CD4-positive, alpha-beta T cell treated with Interleukin-15 for 4 hours (primary cell): ENCODE measurements at regions not wholly inside any gene's neighbourhood (a gene's known extent, or its start where the extent isn't known, plus 50 kb on each side); places are given as distances from the start of the nearest gene placed in this dataset.

Source experiments
- DNase-seq: peaks from one replicate; pipeline ENCODE4 v3.0.0-alpha.2; 2020; ENCODE audit warnings: low spot score

- DNase-seq = no peak
Measured at GRCh38 chr10:90326498-90327267, 531.2 kb downstream of the HTR7 start.

- no peak for DNase-seq
Measured at GRCh38 chr10:90327611-90328010, 530.2 kb downstream of the HTR7 start.

- no peak for DNase-seq
Measured at GRCh38 chr10:90328459-90328858, 529.4 kb downstream of the HTR7 start.

- DNase-seq = no peak
Measured at GRCh38 chr10:90328896-90329295, 528.9 kb downstream of the HTR7 start.

- no peak for DNase-seq
Measured at GRCh38 chr10:90337316-90337715, 520.5 kb downstream of the HTR7 start.

GRCh38 chr10:90342480-90342879 lies 515.4 kb downstream of the HTR7 start:
- DNase-seq = no peak

GRCh38 chr10:90344226-90344625 lies 513.6 kb downstream of the HTR7 start:
- no peak for DNase-seq

GRCh38 chr10:90347239-90347638 lies 510.6 kb downstream of the HTR7 start:
- DNase-seq = no peak

GRCh38 chr10:90350122-90350521 lies 507.7 kb downstream of the HTR7 start:
- DNase-seq = no peak

- DNase-seq = no peak
Measured at GRCh38 chr10:90352288-90352687, 505.6 kb downstream of the HTR7 start.

- DNase-seq = no peak
Measured at GRCh38 chr10:90354914-90355313, 502.9 kb downstream of the HTR7 start.

- DNase-seq = no peak
Measured at GRCh38 chr10:90363799-90364483, 493.9 kb downstream of the HTR7 start.

GRCh38 chr10:90372451-90372850 lies 485.4 kb downstream of the HTR7 start:
- no peak for DNase-seq

GRCh38 chr10:90373911-90374310 lies 483.9 kb downstream of the HTR7 start:
- DNase-seq = no peak

- DNase-seq = no peak
Measured at GRCh38 chr10:90378524-90379076, 479.2 kb downstream of the HTR7 start.

GRCh38 chr10:90381468-90381867 lies 476.4 kb downstream of the HTR7 start:
- DNase-seq = no peak

GRCh38 chr10:90389876-90390275 lies 468.0 kb downstream of the HTR7 start:
- no peak for DNase-seq

- no peak for DNase-seq
Measured at GRCh38 chr10:90394311-90394710, 463.5 kb downstream of the HTR7 start.

GRCh38 chr10:90396721-90397120 lies 461.1 kb downstream of the HTR7 start:
- no peak for DNase-seq

GRCh38 chr10:90398566-90398965 lies 459.3 kb downstream of the HTR7 start:
- no peak for DNase-seq

- no peak for DNase-seq
Measured at GRCh38 chr10:90399782-90400181, 458.1 kb downstream of the HTR7 start.

- DNase-seq = no peak
Measured at GRCh38 chr10:90403211-90404000, 454.4 kb downstream of the HTR7 start.

- no peak for DNase-seq
Measured at GRCh38 chr10:90407131-90407530, 450.7 kb downstream of the HTR7 start.
